ENCODE measurements at regions not wholly inside any gene's neighbourhood (a gene's known extent, or its start where the extent isn't known, plus 50 kb on each side); places are given as distances from the start of the nearest gene placed in this dataset.
A peak's percentile ranks its signal among the peaks of the same experiment; 100 is the strongest.

DNA sequence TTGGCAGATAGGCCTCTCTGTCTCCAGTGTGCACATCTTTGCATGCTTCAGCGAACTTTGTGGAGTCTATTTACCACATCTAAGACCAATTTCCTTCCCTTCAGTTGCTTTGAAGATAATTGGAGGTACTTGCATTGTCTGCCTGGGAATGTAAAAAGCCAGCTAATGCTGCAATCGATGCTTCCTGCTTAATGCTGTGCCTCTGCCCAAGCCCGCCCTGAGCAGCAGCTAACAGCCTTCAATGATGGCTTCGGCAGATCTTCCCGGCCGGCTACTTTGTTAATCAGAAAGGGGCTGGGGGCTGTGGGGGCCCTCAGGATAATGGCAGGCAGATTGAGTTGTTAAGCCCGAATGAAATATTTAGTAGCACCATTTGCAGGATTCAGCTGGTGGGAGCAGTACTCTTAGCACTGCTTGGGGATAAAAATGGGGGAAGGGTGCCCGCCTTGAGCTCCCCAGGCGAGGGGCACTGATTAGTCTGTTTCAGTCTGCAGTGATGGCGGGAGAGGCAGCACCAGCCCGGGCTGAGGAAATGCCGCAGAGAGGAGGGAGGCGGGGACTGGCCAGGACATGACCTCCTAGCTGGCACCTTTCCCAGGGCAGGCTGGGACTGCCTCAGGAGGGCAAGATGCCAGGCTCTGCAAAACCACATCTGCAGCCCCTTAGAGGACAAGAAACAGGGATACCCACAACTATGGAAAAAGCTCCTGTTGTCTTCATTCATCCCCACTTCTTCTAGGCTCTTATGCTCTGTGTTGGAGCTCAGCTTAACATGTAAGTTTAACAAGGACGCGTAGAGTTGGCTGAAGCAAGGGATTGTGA, 460.0 kb downstream of the BUD13 start:
- peak overlapping the region; percentile 75 for H2AFZ ChIP-seq (ENCODE audit: insufficient read depth, low read depth, low read length, poor library complexity, severe bottlenecking)
- Mint-ChIP-seq H3K27ac (peak overlapping the region in 2 of 7 donors; percentile 6 to 60), H3K4me1 (peaks cover 27% of the 10 kb centered on the region), H3K4me3 (peak overlapping the region; percentile 64 to 67), H3K36me3 (no peaks in the 10 kb centered on the region), H3K9me3 (peaks cover 0 to 6% (median 0%) of the 10 kb centered on the region in 7 donors), H3K27me3 (ENCODE audit: low read depth in 3 of 3) (peaks cover 5 to 9% (median 6%) of the 10 kb centered on the region in 3 donors)
- peak in 2 of 3 donors; percentile 3 to 17 for DNase-seq
- H3K4me1 ChIP-seq (ENCODE audit: control insufficient read depth in 1 of 2, insufficient read depth in 2 of 2, low read length in 2 of 2): peaks cover 31 to 32% of the 10 kb centered on the region in 2 donors
- H4K20me1 ChIP-seq (ENCODE audit: insufficient read depth, low read length): no peaks in the 10 kb centered on the region
- TF ChIP-seq, protein P1, sequence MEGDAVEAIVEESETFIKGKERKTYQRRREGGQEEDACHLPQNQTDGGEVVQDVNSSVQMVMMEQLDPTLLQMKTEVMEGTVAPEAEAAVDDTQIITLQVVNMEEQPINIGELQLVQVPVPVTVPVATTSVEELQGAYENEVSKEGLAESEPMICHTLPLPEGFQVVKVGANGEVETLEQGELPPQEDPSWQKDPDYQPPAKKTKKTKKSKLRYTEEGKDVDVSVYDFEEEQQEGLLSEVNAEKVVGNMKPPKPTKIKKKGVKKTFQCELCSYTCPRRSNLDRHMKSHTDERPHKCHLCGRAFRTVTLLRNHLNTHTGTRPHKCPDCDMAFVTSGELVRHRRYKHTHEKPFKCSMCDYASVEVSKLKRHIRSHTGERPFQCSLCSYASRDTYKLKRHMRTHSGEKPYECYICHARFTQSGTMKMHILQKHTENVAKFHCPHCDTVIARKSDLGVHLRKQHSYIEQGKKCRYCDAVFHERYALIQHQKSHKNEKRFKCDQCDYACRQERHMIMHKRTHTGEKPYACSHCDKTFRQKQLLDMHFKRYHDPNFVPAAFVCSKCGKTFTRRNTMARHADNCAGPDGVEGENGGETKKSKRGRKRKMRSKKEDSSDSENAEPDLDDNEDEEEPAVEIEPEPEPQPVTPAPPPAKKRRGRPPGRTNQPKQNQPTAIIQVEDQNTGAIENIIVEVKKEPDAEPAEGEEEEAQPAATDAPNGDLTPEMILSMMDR (IDR thresholded peaks at IDR 0.05): no peak
- 26% methylated on average over 12 of the region's 15 CpGs for WGBS (ENCODE audit: insufficient coverage)
- peak overlapping the region; percentile 68 for H3K4me2 ChIP-seq (replicated peaks; ENCODE audit: extremely low read depth, low read length, poor library complexity, severe bottlenecking)
- no peaks in the 10 kb centered on the region for H3K36me3 ChIP-seq (replicated peaks in 1 of 2; ENCODE audit: control insufficient read depth in 1 of 2, insufficient read depth in 2 of 2, low read length in 2 of 2)
- no peaks in the 10 kb centered on the region for H3K79me2 ChIP-seq (ENCODE audit: insufficient read depth, low read length)
- peak overlapping the region in 2 of 3 experiments; percentile 28 to 62 for H3K4me3 ChIP-seq (replicated peaks in 1 of 3; ENCODE audit: low read depth in 2 of 3, low read length in 3 of 3)
- no peaks in the 10 kb centered on the region for H3K9me3 ChIP-seq (replicated peaks in 1 of 2; ENCODE audit: control insufficient read depth in 1 of 2, insufficient read depth in 1 of 2, low read length in 2 of 2)
- intact Hi-C loops (cut with micrococcal nuclease): no loop called here
- peak overlapping the region; percentile 49 for H3K9ac ChIP-seq (ENCODE audit: insufficient read depth, low read length, poor library complexity, severe bottlenecking)
- peak overlapping the region; percentile 10 to 65 for H3K27ac ChIP-seq (ENCODE audit: low read depth in 1 of 2, low read length in 2 of 2)
- H3K27me3 ChIP-seq (ENCODE audit: control insufficient read depth in 2 of 2, insufficient read depth in 2 of 2, low read length in 2 of 2): no peaks in the 10 kb centered on the region

DNA sequence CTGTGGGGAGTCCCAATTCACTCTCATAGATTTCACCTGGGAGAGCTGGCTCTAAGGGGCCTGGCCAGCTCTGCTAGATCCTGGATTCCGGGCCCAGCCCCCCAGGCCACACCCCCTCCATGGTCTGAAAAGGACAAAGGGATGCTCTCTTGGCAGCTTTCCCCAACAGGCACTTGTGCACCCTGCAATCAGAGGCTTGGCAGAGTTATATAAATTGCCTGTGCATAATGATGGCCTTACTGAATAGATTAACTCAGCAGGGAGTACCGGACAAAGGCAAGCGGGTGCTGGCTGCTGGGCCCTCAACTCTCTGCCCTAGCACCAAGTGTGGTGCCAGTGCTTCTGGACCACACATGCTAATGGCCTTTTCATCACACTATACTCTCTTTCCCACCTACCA, 461.6 kb downstream of the BUD13 start:
- peaks cover 0 to 7% (median 0%) of the 10 kb centered on the region in 7 donors for H3K9me3 Mint-ChIP-seq
- no peak overlapping the region for H3K4me3 Mint-ChIP-seq
- TF ChIP-seq, protein P1 (IDR thresholded peaks at IDR 0.05): no peak
- Histone ChIP-seq H4K20me1 (ENCODE audit: insufficient read depth, low read length) (no peaks in the 10 kb centered on the region), H3K27ac (ENCODE audit: low read depth in 1 of 2, low read length in 2 of 2) (no peak overlapping the region), H3K4me1 (ENCODE audit: control insufficient read depth in 1 of 2, insufficient read depth in 2 of 2, low read length in 2 of 2) (peaks cover 31 to 32% of the 10 kb centered on the region in 2 donors), H3K27me3 (ENCODE audit: control insufficient read depth in 2 of 2, insufficient read depth in 2 of 2, low read length in 2 of 2) (no peaks in the 10 kb centered on the region), H3K9ac (ENCODE audit: insufficient read depth, low read length, poor library complexity, severe bottlenecking) (no peak overlapping the region), H3K4me2 (replicated peaks; ENCODE audit: extremely low read depth, low read length, poor library complexity, severe bottlenecking) (no peak overlapping the region), H3K36me3 (replicated peaks in 1 of 2; ENCODE audit: control insufficient read depth in 1 of 2, insufficient read depth in 2 of 2, low read length in 2 of 2) (no peaks in the 10 kb centered on the region), H3K4me3 (replicated peaks in 1 of 3; ENCODE audit: low read depth in 2 of 3, low read length in 3 of 3) (no peak overlapping the region), H2AFZ (ENCODE audit: insufficient read depth, low read depth, low read length, poor library complexity, severe bottlenecking) (no peak overlapping the region), H3K9me3 (replicated peaks in 1 of 2; ENCODE audit: control insufficient read depth in 1 of 2, insufficient read depth in 1 of 2, low read length in 2 of 2) (no peaks in the 10 kb centered on the region), H3K79me2 (ENCODE audit: insufficient read depth, low read length) (no peaks in the 10 kb centered on the region)
- H3K4me1 Mint-ChIP-seq: peaks cover 27% of the 10 kb centered on the region
- intact Hi-C loops (cut with micrococcal nuclease): no loop called here
- DNase-seq: no peak
- no peak overlapping the region for H3K27ac Mint-ChIP-seq
- H3K36me3 Mint-ChIP-seq: no peaks in the 10 kb centered on the region
- peaks cover 4 to 6% (median 6%) of the 10 kb centered on the region in 3 donors for H3K27me3 Mint-ChIP-seq (ENCODE audit: low read depth in 3 of 3)
- 100% methylated on average over 1 of the region's 3 CpGs for WGBS (ENCODE audit: insufficient coverage)

Data from CD14-positive monocyte (primary cell).